PC-3 (cell line): ENCODE measurements at regions not wholly inside any gene's neighbourhood (a gene's known extent, or its start where the extent isn't known, plus 50 kb on each side); places are given as distances from the start of the nearest gene placed in this dataset.

Experiments
- ATAC-seq: fragments of 200-7000 bp; cut with Tn5 transposase; 2 replicates; pipeline ENCODE4 v1.9.1; 2020; ENCODE audit warnings: mild to moderate bottlenecking, moderate library complexity
- BruUV-seq: library from RNA; stranded (reverse); fragments of 400-500 nt; replicated peaks from 2 replicates; lab custom pipeline; 2021; lab: Mats Ljungman, UMichigan
- CTCF ChIA-PET: fragments of 300-600 bp; sonication (Branson Sonifier 250); formaldehyde crosslinking; loops from one replicate; lab custom pipeline; 2022; ENCODE audit warnings: antibody characterized with exemption; lab: Charles Lee
- POLR2A ChIA-PET: fragments of 300-600 bp; sonication (Branson Sonifier 250); formaldehyde crosslinking; loops from one replicate; lab custom pipeline; 2022; ENCODE audit warnings: antibody characterized with exemption; ENCODE audit not compliant: unreplicated experiment; lab: Charles Lee
- DNase-seq: peaks from one replicate; pipeline ENCODE4 v3.0.0-alpha.2; 2015
- H2AFZ ChIP-seq: fragments of 300-600 bp; sonication (generic); 2 replicates; pipeline ENCODE4 v1.6.0; 2016; ENCODE audit warnings: antibody characterized with exemption, low read length
- H3F3A ChIP-seq: fragments of 300-600 bp; sonication (generic); one replicate; pipeline ENCODE4 v1.6.0; 2017; ENCODE audit warnings: antibody characterized with exemption, low read length, control low read depth, mild to moderate bottlenecking; ENCODE audit not compliant: unreplicated experiment
- H3K27ac ChIP-seq: fragments of 300-600 bp; sonication (generic); 2 replicates; pipeline ENCODE4 v1.5.1; 2016; ENCODE audit warnings: mild to moderate bottlenecking, low read length
- H3K27me3 ChIP-seq: fragments of 300-600 bp; sonication (generic); 2 replicates; pipeline ENCODE4 v1.6.1; 2016; ENCODE audit warnings: low read length, mixed read lengths
- H3K36me3 ChIP-seq: fragments of 300-600 bp; sonication (generic); 2 replicates; pipeline ENCODE4 v1.6.1; 2016; ENCODE audit warnings: low read depth, mixed run types, low read length, mixed read lengths
- H3K4me1 ChIP-seq: fragments of 300-600 bp; sonication (generic); 2 replicates; pipeline ENCODE4 v1.5.1; 2016; ENCODE audit warnings: low read length; ENCODE audit not compliant: insufficient read depth
- H3K4me2 ChIP-seq: fragments of 300-600 bp; sonication (generic); 2 replicates; pipeline ENCODE4 v1.6.0; 2016; ENCODE audit warnings: low read length
- H3K4me3 ChIP-seq: fragments of 300-600 bp; sonication (generic); 2 replicates; pipeline ENCODE4 v1.5.1; 2016; ENCODE audit warnings: mild to moderate bottlenecking, low read length, mixed read lengths
- H3K79me2 ChIP-seq: fragments of 300-600 bp; sonication (generic); 2 replicates; pipeline ENCODE4 v1.6.1; 2017; ENCODE audit warnings: low read length, mixed read lengths
- H3K9ac ChIP-seq: fragments of 300-600 bp; sonication (generic); 2 replicates; pipeline ENCODE4 v1.6.0; 2016; ENCODE audit warnings: mild to moderate bottlenecking, low read length
- H3K9me2 ChIP-seq: fragments of 300-600 bp; sonication (generic); replicated peaks from 2 replicates; pipeline ENCODE4 v1.6.1; 2016; ENCODE audit warnings: mixed run types, low read length, mixed read lengths
- H3K9me3 ChIP-seq: fragments of 300-600 bp; sonication (generic); 2 replicates; pipeline ENCODE4 v1.6.1; 2016; ENCODE audit warnings: low read length, mixed read lengths
- H4K20me1 ChIP-seq: fragments of 300-600 bp; sonication (generic); 2 replicates; pipeline ENCODE4 v1.6.1; 2016; ENCODE audit warnings: low read length, mixed read lengths
- CTCF ChIP-seq: fragments of 300-600 bp; sonication (generic); conservative IDR thresholded peaks from 2 replicates; pipeline ENCODE4 v1.5.1; 2017; ENCODE audit warnings: antibody characterized with exemption, low read depth, mild to moderate bottlenecking, low read length
- EZH2 ChIP-seq: fragments of 300-600 bp; sonication (generic); IDR thresholded peaks from one replicate; pipeline ENCODE4 v1.6.1; 2017; ENCODE audit warnings: antibody characterized with exemption, mild to moderate bottlenecking, low read length; ENCODE audit not compliant: unreplicated experiment
- EZH2phosphoT487 ChIP-seq: fragments of 300-600 bp; sonication (generic); IDR thresholded peaks from 2 replicates; pipeline ENCODE4 v1.6.1; 2018; ENCODE audit warnings: mild to moderate bottlenecking, antibody characterized with exemption, low read length, borderline replicate concordance
- intact Hi-C: fragments of 100-400 bp; cut with micrococcal nuclease; formaldehyde crosslinking; loops from 2 replicates; pipeline ENCODE4 v1.9.0; 2023

GRCh38 chr12:100721169-100721568, 73.4 kb upstream of the ANO4 start:
- DNase-seq (no peak), ATAC-seq (no peak)
- no peak for TF ChIP-seq EZH2
- TF ChIP-seq EZH2phosphoT487, result no peak
- TF ChIP-seq CTCF, result no peak
- BruUV-seq, result no TSS peak
- Histone ChIP-seq H3K27me3 (peaks cover 49% of the 10 kb centered on the region), H3K4me3 (no peak overlapping the region), H4K20me1 (no peaks in the 10 kb centered on the region), H3K27ac (no peak overlapping the region), H3K4me2 (no peak overlapping the region), H3F3A (no peaks in the 10 kb centered on the region), H3K36me3 (no peaks in the 10 kb centered on the region), H3K9ac (no peak overlapping the region), H2AFZ (no peak overlapping the region), H3K9me3 (no peaks in the 10 kb centered on the region), H3K9me2 (no peaks in the 10 kb centered on the region), H3K4me1 (no peaks in the 10 kb centered on the region), H3K79me2 (no peaks in the 10 kb centered on the region)
- intact Hi-C loops, result no loop called here
- ChIA-PET POLR2A (no interaction called here), CTCF (no interaction called here)

- no TSS peak for BruUV-seq
- H3K79me2 ChIP-seq, result no peaks in the 10 kb centered on the region
These were observed 70.5 kb upstream of the ANO4 start for GRCh38 chr12:100724071-100724470.

GRCh38 chr12:100733817-100734593, 60.6 kb upstream of the ANO4 start:
- no peaks in the 10 kb centered on the region for H3K9me2 ChIP-seq
- DNase-seq (peak; percentile 55), ATAC-seq (no peak)
- no peak overlapping the region for H3K4me2 ChIP-seq
- no peaks in the 10 kb centered on the region for H3K36me3 ChIP-seq
- CTCF ChIA-PET, result no interaction called here
- H3K9ac ChIP-seq, result no peak overlapping the region
- no peak overlapping the region for H2AFZ ChIP-seq
- BruUV-seq, result no TSS peak
- H3K27ac ChIP-seq, result no peak overlapping the region
- POLR2A ChIA-PET, result no interaction called here
- TF ChIP-seq EZH2, result no peak
- TF ChIP-seq CTCF, result peak; percentile 65
- H3K4me3 ChIP-seq, result no peak overlapping the region
- peaks cover 24% of the 10 kb centered on the region for H3K27me3 ChIP-seq
- no peaks in the 10 kb centered on the region for H3K79me2 ChIP-seq
- no peaks in the 10 kb centered on the region for H4K20me1 ChIP-seq
- H3K4me1 ChIP-seq, result no peaks in the 10 kb centered on the region
- intact Hi-C loops, result loop anchor here (1.0 to 5.0 kb wide), 2 partner anchors 162 to 386 kb away; partner anchors contain the start of gene GAS2L3
- H3F3A ChIP-seq, result no peaks in the 10 kb centered on the region
- H3K9me3 ChIP-seq, result no peaks in the 10 kb centered on the region

More at GRCh38 chr12:100724071-100724470, 70.5 kb upstream of the ANO4 start:
- no peaks in the 10 kb centered on the region for H3K9me2 ChIP-seq
- H3K9me3 ChIP-seq, result no peaks in the 10 kb centered on the region
- no peak overlapping the region for H2AFZ ChIP-seq
- H3K4me2 ChIP-seq, result no peak overlapping the region
- H3K27me3 ChIP-seq, result peaks cover 58% of the 10 kb centered on the region
- ATAC-seq (no peak), DNase-seq (no peak)
- TF ChIP-seq EZH2, result no peak
- TF ChIP-seq EZH2phosphoT487, result no peak
- no peaks in the 10 kb centered on the region for H3K36me3 ChIP-seq
- POLR2A ChIA-PET, result no interaction called here
- no peak overlapping the region for H3K27ac ChIP-seq
- H4K20me1 ChIP-seq, result no peaks in the 10 kb centered on the region
- H3F3A ChIP-seq, result no peaks in the 10 kb centered on the region
- intact Hi-C loops, result no loop called here
- H3K4me1 ChIP-seq, result no peaks in the 10 kb centered on the region
- H3K4me3 ChIP-seq, result no peak overlapping the region
- CTCF ChIA-PET, result no interaction called here
- H3K9ac ChIP-seq, result no peak overlapping the region
